ENCODE measurements at regions not wholly inside any gene's neighbourhood (a gene's known extent, or its start where the extent isn't known, plus 50 kb on each side); places are given as distances from the start of the nearest gene placed in this dataset.

DNA sequence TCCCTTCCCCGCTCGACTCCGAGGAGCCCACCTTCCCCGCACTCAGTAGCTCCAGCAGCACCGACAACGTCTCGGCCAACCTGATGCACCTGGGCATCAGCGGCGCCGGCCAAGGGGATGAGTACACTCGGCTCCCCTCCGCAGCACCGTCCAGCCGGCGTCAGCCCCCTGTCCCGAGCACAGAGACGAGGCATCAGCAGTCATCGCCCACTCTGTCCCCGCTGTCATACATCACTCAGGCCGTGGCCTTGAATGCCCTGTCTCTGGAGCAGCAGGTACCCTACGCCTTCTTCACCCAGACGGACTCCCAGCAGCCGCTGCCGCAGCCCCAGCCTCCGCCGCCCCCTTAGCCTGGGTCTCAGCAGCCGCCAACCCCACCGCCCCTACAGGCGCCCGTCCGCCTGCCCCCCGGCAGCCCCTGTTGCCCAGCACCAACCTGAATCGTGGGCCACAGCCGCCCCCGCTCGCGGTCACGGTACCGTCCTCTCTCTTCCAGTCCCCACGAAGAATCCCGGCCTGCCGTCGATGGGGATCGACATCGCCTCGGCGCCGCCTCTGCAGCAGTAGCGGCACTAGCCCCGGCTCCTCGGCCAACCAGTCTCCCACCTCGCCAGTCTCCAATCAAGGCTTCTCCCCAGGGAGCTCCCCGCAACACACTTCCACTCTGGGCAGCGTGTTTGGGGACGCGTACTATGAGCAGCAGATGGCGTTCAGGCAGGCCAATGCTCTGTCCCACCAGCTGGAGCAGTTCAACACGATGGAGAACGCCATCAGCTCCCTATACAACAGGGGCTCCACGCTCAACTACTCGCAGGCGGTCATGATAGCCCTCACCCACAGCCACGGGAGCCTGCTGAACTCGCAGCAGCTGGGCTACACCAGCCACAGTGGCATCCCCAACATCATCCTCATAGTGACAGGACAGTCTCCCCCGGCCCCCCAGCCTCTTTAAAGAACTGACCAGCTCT is 1195.9 kb upstream of the CHAC2 start:
- no peak for TF ChIP-seq POLR2A (IDR thresholded peaks at IDR 0.05; ENCODE audit: low read length)
- no peak for TF ChIP-seq JUN (IDR thresholded peaks at IDR 0.05)
- no peak for TF ChIP-seq EP300 (IDR thresholded peaks at IDR 0.05)
- TF ChIP-seq CBX2 (IDR thresholded peaks at IDR 0.05; ENCODE audit: borderline replicate concordance, low read depth), result no peak
- TF ChIP-seq CTCF (IDR thresholded peaks at IDR 0.05), result no peak
- no peak for TF ChIP-seq ELK1 (IDR thresholded peaks at IDR 0.05; ENCODE audit: low read depth, low read length)
- no peak for TF ChIP-seq CHD2 (IDR thresholded peaks at IDR 0.05; ENCODE audit: low read length, partially characterized antibody)
- TF ChIP-seq RCOR1 (IDR thresholded peaks at IDR 0.05; ENCODE audit: low read depth, low read length), result no peak

Data from A549 (cell line).